Thoracic aorta (tissue), 2 donors: ENCODE measurements at regions not wholly inside any gene's neighbourhood (a gene's known extent, or its start where the extent isn't known, plus 50 kb on each side); places are given as distances from the start of the nearest gene placed in this dataset.
"Not testable (repeated sequence)": the region's sequence is repeated elsewhere in the genome, so short reads cannot be mapped to it uniquely, and the experiment has no call there.

ENCODE experiments used
- ATAC-seq: fragments of 150-250 bp; one replicate; pipeline ENCODE4 v1.8.0; 2017; ENCODE audit warnings: low read depth; ENCODE audit not compliant: insufficient number of reproducible peaks, low FRiP score
- DNase-seq: peaks from one replicate; pipeline ENCODE4 v3.0.0-alpha.2; 2020; ENCODE audit warnings: low spot score
- H3K27ac ChIP-seq, 2 donors: fragments of 200-600 bp; sonication (generic); 1 replicate in 1 of 2; 2 replicates in 1 of 2; pipeline ENCODE4 v1.5.1; 2016; ENCODE audit warnings: mild to moderate bottlenecking in 2 of 2, moderate library complexity in 2 of 2
- H3K27me3 ChIP-seq: fragments of 200-600 bp; sonication (generic); replicated peaks from 2 replicates; pipeline ENCODE4 v1.6.0; 2016; ENCODE audit warnings: mild to moderate bottlenecking; ENCODE audit not compliant: insufficient read depth
- H3K36me3 ChIP-seq: fragments of 200-600 bp; sonication (generic); one replicate; pipeline ENCODE4 v1.5.1; 2016
- H3K4me1 ChIP-seq, 2 donors: fragments of 200-600 bp; sonication (generic); 1 replicate in 1 of 2; 2 replicates in 1 of 2; pipeline versions ENCODE4 v1.5.1 to v1.6.0; 2016; ENCODE audit warnings: low read depth in 2 of 2, mild to moderate bottlenecking in 1 of 2; ENCODE audit not compliant: control insufficient read depth in 1 of 2
- H3K4me3 ChIP-seq: fragments of 200-600 bp; sonication (generic); 2 replicates; pipeline ENCODE4 v1.5.1; 2016; ENCODE audit warnings: mild to moderate bottlenecking
- H3K9me3 ChIP-seq: fragments of 200-600 bp; sonication (generic); 2 replicates; pipeline ENCODE4 v1.5.1; 2016
- CTCF ChIP-seq: fragments of 200-600 bp; sonication (generic); IDR thresholded peaks from one replicate; pipeline ENCODE4 v1.5.1; 2019; ENCODE audit warnings: antibody characterized with exemption

GRCh38 chr10:30154126-30154525, 94.7 kb upstream of the JCAD start:
- H3K27me3 ChIP-seq: no peaks in the 10 kb centered on the region

GRCh38 chr10:30151581-30152389, 92.4 kb upstream of the JCAD start:
- no peak for TF ChIP-seq CTCF
- ATAC-seq: peak; percentile 42
- DNase-seq: peak; percentile 29

More at GRCh38 chr10:30154126-30154525, 94.7 kb upstream of the JCAD start:
- ATAC-seq (no peak), DNase-seq (no peak)
- H3K9me3 ChIP-seq: no peaks in the 10 kb centered on the region
- TF ChIP-seq CTCF: no peak
- H3K4me1 ChIP-seq: peaks cover 6 to 16% of the 10 kb centered on the region in 2 donors
- no peaks in the 10 kb centered on the region for H3K36me3 ChIP-seq
- no peak overlapping the region for H3K27ac ChIP-seq
- no peak overlapping the region for H3K4me3 ChIP-seq

DNA sequence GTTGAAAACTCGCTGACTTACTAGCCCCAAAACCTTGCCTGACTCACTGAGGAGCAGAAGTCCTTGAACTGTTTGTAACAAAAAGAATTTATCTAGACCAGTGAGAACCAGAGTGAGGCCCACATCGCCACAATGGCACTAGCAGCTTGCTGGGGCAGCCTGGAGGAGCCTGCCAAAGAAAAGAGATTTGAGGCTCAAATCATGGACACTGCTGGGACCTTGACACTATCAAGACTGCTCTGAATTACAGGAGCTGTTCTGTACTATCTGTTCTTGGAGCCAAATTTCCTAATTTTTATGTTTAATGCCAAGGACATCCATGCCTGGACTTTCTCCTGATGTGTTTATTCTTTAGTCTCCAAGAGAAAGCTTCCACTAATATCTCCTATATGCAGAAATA, 82.0 kb upstream of the JCAD start:
- ATAC-seq (no peak), DNase-seq (no peak)
- Histone ChIP-seq H3K27ac (no peak overlapping the region), H3K4me3 (no peak overlapping the region), H3K9me3 (no peaks in the 10 kb centered on the region), H3K36me3 (no peaks in the 10 kb centered on the region), H3K27me3 (no peaks in the 10 kb centered on the region), H3K4me1 (no peaks in the 10 kb centered on the region)
- no peak for TF ChIP-seq CTCF

More at GRCh38 chr10:30151581-30152389, 92.4 kb upstream of the JCAD start:
- H3K9me3 ChIP-seq: no peaks in the 10 kb centered on the region
- no peaks in the 10 kb centered on the region for H3K36me3 ChIP-seq
- H3K4me3 ChIP-seq: no peak overlapping the region
- no peak overlapping the region for H3K27ac ChIP-seq
- H3K4me1 ChIP-seq: peaks cover 6 to 16% of the 10 kb centered on the region in 2 donors
- H3K27me3 ChIP-seq: no peaks in the 10 kb centered on the region

GRCh38 chr10:30134171-30134945, 75.0 kb upstream of the JCAD start:
- Histone ChIP-seq H3K27ac (no peak overlapping the region), H3K9me3 (no peaks in the 10 kb centered on the region), H3K4me1 (no peaks in the 10 kb centered on the region), H3K36me3 (no peaks in the 10 kb centered on the region), H3K27me3 (no peaks in the 10 kb centered on the region), H3K4me3 (no peak overlapping the region)
- no peak for TF ChIP-seq CTCF
- DNase-seq (no peak), ATAC-seq (no peak)

GRCh38 chr10:30133198-30133597, 73.8 kb upstream of the JCAD start:
- Histone ChIP-seq H3K9me3 (no peaks in the 10 kb centered on the region), H3K27me3 (no peaks in the 10 kb centered on the region)

DNA sequence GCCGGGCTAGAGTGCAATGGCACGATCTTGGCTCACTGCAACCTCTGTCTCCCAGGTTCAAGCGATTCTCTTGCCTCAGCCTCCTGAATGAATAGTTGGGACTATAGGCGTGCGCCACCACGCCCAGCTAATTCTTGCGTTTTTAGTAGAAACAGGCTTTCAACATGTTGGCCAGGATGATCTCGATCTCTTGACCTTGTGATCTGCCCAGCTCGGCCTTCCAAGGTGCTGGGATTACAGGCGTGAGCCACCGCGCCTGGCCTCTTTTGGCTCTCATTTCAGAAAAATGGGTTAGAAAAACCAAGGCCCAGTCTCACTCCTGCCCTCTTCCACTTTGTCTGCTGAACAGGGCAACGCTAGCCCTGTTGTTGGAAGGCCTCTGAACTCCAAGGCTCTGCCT, 72.0 kb upstream of the JCAD start:
- not testable (repeated sequence) for H3K4me1 ChIP-seq, H3K27me3 ChIP-seq, H3K27ac ChIP-seq, DNase-seq, H3K4me3 ChIP-seq, ATAC-seq, H3K9me3 ChIP-seq, H3K36me3 ChIP-seq

More at GRCh38 chr10:30133198-30133597, 73.8 kb upstream of the JCAD start:
- ATAC-seq: no peak
- Histone ChIP-seq H3K4me3 (no peak overlapping the region), H3K4me1 (no peaks in the 10 kb centered on the region), H3K36me3 (no peaks in the 10 kb centered on the region), H3K27ac (no peak overlapping the region)
- no peak for DNase-seq
- TF ChIP-seq CTCF: no peak

- H3K36me3 ChIP-seq, H3K27ac ChIP-seq, ATAC-seq, DNase-seq, H3K27me3 ChIP-seq, H3K4me1 ChIP-seq, H3K4me3 ChIP-seq, H3K9me3 ChIP-seq: not testable (repeated sequence)
Observed at GRCh38 chr10:30129326-30129725, 69.9 kb upstream of the JCAD start.
